SU-DHL-6 (cell line): ENCODE measurements at regions not wholly inside any gene's neighbourhood (a gene's known extent, or its start where the extent isn't known, plus 50 kb on each side); places are given as distances from the start of the nearest gene placed in this dataset.

Source experiments
- CTCF ChIP-seq: fragments of 200-600 bp; sonication (generic); IDR thresholded peaks from one replicate; pipeline ENCODE4 v1.5.1; 2017; ENCODE audit warnings: antibody characterized with exemption, mild to moderate bottlenecking, low read length, moderate library complexity; ENCODE audit not compliant: insufficient read depth, poor library complexity, severe bottlenecking
- EZH2phosphoT487 ChIP-seq: fragments of 200-600 bp; sonication (generic), shearing (Covaris generic); conservative IDR thresholded peaks from 2 replicates; pipeline ENCODE4 v1.6.1; 2018; ENCODE audit warnings: mild to moderate bottlenecking, antibody characterized with exemption, low read length, moderate library complexity, mixed read lengths

GRCh38 chr5:17087035-17087434, 130.4 kb upstream of the BASP1 start:
- TF ChIP-seq CTCF (no peak), EZH2phosphoT487 (no peak)
